Tibial nerve (tissue), 4 donors: ENCODE measurements at regions not wholly inside any gene's neighbourhood (a gene's known extent, or its start where the extent isn't known, plus 50 kb on each side); places are given as distances from the start of the nearest gene placed in this dataset.
"Not testable (repeated sequence)": the region's sequence is repeated elsewhere in the genome, so short reads cannot be mapped to it uniquely, and the experiment has no call there.

Experiments
- DNase-seq, 2 donors: peaks; one replicate each; pipeline ENCODE4 v3.0.0-alpha.2; 2019; ENCODE audit warnings: low spot score in 2 of 2
- H3K27ac ChIP-seq, 4 donors: fragments of 200-600 bp; sonication (generic) in 3 of 4; one replicate each; pipeline ENCODE4 v1.5.1; 2017 to 2019; ENCODE audit warnings: mild to moderate bottlenecking in 1 of 4
- H3K27me3 ChIP-seq, 2 donors: fragments of 200-600 bp; sonication (generic) in 1 of 2; one replicate each; pipeline versions ENCODE4 v1.5.1 to v1.6.0; 2017 to 2019
- H3K36me3 ChIP-seq, 3 donors: fragments of 200-600 bp; sonication (generic); one replicate each; pipeline ENCODE4 v1.5.1; 2018 to 2019
- H3K4me1 ChIP-seq, 4 donors: fragments of 200-600 bp; sonication (generic) in 3 of 4; one replicate each; pipeline ENCODE4 v1.5.1; 2017 to 2019
- H3K4me3 ChIP-seq, 4 donors: fragments of 200-600 bp; sonication (generic) in 3 of 4; one replicate each; pipeline ENCODE4 v1.5.1; 2017 to 2019; ENCODE audit warnings: mild to moderate bottlenecking in 1 of 4, moderate library complexity in 1 of 4
- H3K9me3 ChIP-seq, 4 donors: fragments of 200-600 bp; sonication (generic) in 3 of 4; one replicate each; pipeline ENCODE4 v1.5.1; 2017 to 2019
- CTCF ChIP-seq, 5 experiments: fragments of 200-600 bp in 3 of 5; fragments of 450-650 bp in 2 of 5; sonication (generic) in 3 of 5; IDR thresholded peaks; one replicate each; pipeline ENCODE4 v1.5.1; 2016 to 2019; ENCODE audit warnings: antibody characterized with exemption in 5 of 5, mild to moderate bottlenecking in 3 of 5, moderate library complexity in 2 of 5
- EP300 ChIP-seq, 2 donors: sonication (generic); formaldehyde crosslinking; IDR thresholded peaks; one replicate each; pipeline ENCODE4 v1.6.1; 2017; ENCODE audit warnings: antibody characterized with exemption in 2 of 2, mild to moderate bottlenecking in 1 of 2
- POLR2A ChIP-seq, 2 donors: fragments of 450-650 bp; IDR thresholded peaks; one replicate each; pipeline ENCODE4 v1.6.1; 2017; ENCODE audit warnings: antibody characterized with exemption in 2 of 2, mild to moderate bottlenecking in 2 of 2, moderate library complexity in 2 of 2
- WGBS, 2 donors: methylation state at CpG; one replicate each; pipeline ENCODE4 v1.1.5; 2018; 5-methylcytosine and 5-hydroxymethylcytosine counted together

DNA sequence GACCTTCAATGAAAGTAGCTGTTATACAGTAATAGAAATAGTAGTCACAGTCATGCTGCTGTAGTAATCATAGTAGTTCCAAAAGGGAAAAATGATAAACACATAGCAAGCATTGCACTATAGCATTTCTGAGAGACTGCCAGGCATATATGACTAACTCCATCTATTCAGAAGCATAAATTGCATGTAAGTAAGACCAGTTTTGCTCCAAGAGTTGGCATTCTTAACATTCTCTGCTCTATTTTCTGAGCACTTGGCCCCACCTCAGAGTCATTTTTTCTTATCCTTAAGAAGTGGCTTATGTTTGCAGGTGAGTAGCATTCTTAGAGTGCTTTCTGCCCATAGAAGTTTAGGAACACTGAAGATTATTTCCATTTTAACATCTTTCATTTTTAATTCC, 490.3 kb upstream of the TECRL start:
- Histone ChIP-seq H3K4me3 (no peak overlapping the region), H3K4me1 (no peaks in the 10 kb centered on the region), H3K27ac (no peak overlapping the region), H3K36me3 (no peaks in the 10 kb centered on the region), H3K9me3 (no peaks in the 10 kb centered on the region), H3K27me3 (no peaks in the 10 kb centered on the region)
- TF ChIP-seq POLR2A (IDR thresholded peaks at IDR 0.05), result no peak
- TF ChIP-seq EP300 (IDR thresholded peaks at IDR 0.05), result no peak
- no peak for DNase-seq

DNA sequence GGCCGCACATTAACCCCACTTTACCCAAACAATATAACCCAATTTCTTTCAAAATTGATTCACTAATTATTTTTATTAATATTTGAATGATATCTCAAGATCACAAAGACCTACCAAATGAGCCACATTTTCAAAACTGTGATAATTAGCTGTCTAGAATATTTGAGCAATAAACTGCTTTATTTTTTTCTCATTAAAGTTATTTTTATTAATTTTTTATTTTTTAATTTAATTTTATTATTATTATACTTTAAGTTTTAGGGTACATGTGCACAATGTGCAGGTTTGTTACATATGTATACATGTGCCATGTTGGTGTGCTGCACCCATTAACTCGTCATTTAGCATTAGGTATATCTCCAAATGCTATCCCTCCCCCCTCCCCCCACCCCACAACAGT, 489.8 kb upstream of the TECRL start:
- not testable (repeated sequence) for H3K27ac ChIP-seq, H3K9me3 ChIP-seq, H3K27me3 ChIP-seq, H3K36me3 ChIP-seq, H3K4me1 ChIP-seq, DNase-seq, H3K4me3 ChIP-seq
- WGBS, 2 donors, result 87 to 93% methylated on average over 2 of the region's 2 CpGs

DNA sequence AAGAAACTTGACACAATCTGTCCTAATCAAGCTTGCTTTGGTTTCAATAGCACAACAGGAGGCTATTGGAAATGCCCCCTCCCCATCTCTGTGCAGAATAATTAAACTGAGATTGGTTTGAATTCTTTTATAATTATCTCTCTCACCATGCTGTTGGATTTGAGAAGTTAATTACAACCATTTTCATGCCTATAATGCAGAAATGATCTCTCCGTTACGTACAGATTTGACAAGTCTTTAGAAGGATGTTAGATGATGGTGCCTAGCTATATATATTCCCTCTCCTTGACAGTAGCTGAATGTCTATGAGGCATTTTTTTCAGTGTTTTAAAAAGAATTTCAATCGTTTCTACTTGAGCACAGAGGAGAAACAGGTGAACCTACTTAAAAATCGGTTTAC, 488.4 kb upstream of the TECRL start:
- WGBS, 2 donors, result 84 to 86% methylated on average over 4 of the region's 4 CpGs
- Histone ChIP-seq H3K9me3 (no peaks in the 10 kb centered on the region), H3K27me3 (no peaks in the 10 kb centered on the region), H3K36me3 (no peaks in the 10 kb centered on the region), H3K27ac (no peak overlapping the region), H3K4me3 (no peak overlapping the region), H3K4me1 (no peaks in the 10 kb centered on the region)
- DNase-seq, result no peak
- TF ChIP-seq POLR2A (IDR thresholded peaks at IDR 0.05), result no peak
- TF ChIP-seq CTCF (IDR thresholded peaks at IDR 0.05), result no peak
- TF ChIP-seq EP300 (IDR thresholded peaks at IDR 0.05), result no peak

DNA sequence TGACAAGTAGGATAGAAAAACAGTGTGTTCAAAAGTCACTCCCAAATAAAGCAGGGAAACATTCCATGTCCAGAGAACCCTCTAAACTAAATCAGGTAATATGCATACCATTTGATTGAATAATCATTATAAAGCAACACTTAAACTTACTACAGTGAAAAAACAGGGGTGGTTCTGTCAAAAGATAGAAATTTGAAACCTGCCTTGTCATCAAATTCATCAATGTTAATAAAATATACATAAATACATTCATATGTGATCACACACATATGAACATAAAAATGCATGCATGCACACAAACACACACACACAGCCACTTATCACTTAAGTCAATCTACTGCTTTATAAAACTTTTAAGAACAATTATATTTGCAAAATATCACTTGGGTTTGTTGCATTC, 485.8 kb upstream of the TECRL start:
- no peak overlapping the region for H3K27ac ChIP-seq
- H3K9me3 ChIP-seq, result no peaks in the 10 kb centered on the region
- H3K36me3 ChIP-seq, result no peaks in the 10 kb centered on the region
- DNase-seq, result no peak
- H3K4me3 ChIP-seq, result no peak overlapping the region
- no peaks in the 10 kb centered on the region for H3K4me1 ChIP-seq
- no peak for TF ChIP-seq CTCF (IDR thresholded peaks at IDR 0.05)
- TF ChIP-seq EP300 (IDR thresholded peaks at IDR 0.05), result no peak
- TF ChIP-seq POLR2A (IDR thresholded peaks at IDR 0.05), result no peak
- no peaks in the 10 kb centered on the region for H3K27me3 ChIP-seq

- WGBS, 2 donors, result 35 to 36% methylated on average over 5 of the region's 5 CpGs
- no peaks in the 10 kb centered on the region for H3K9me3 ChIP-seq
- H3K27ac ChIP-seq, result no peak overlapping the region
- H3K4me3 ChIP-seq, result no peak overlapping the region
- no peak for DNase-seq
- H3K27me3 ChIP-seq, result no peaks in the 10 kb centered on the region
- TF ChIP-seq EP300 (IDR thresholded peaks at IDR 0.05) (no peak), POLR2A (IDR thresholded peaks at IDR 0.05) (no peak), CTCF (IDR thresholded peaks at IDR 0.05) (no peak)
- no peaks in the 10 kb centered on the region for H3K36me3 ChIP-seq
- H3K4me1 ChIP-seq, result peaks cover 0 to 4% (median 0%) of the 10 kb centered on the region in 4 donors
These were observed 484.0 kb upstream of the TECRL start for GRCh38 chr4:64893205-64893604.

DNA sequence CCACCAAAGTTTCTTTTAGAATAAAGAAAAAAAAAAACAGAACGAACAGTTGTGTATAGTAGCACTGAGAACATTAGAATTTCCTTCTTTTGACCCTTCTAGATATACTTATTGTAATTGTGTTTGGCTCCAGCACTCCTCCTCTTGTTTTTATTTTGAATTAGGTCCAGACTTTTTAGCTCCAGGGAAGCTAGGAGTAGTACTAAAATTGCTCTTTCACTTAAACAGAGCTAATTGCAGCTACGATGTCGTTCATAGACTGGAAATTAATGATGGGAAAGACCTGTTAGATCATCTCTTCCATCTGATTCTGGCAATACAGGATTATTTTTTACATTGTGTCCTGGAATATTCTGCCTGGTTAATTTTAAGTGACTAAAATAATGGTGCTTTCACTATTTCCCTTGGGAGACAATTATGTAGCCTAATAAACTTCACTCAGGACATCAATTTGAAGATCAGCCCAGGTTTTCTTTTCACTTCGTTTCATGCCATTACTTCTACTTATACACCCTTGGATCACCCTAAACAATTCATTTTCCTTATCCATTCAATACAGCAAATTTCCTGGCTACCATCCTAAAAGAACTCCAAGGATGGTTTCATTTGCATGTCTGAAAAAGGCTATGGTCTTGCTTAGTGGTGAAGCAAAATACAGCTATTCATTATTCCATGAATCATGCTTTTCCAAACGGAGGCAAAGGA, 480.8 kb upstream of the TECRL start:
- Histone ChIP-seq H3K27me3 (no peaks in the 10 kb centered on the region), H3K36me3 (no peaks in the 10 kb centered on the region), H3K9me3 (no peaks in the 10 kb centered on the region), H3K4me1 (peaks cover 0 to 4% (median 0%) of the 10 kb centered on the region in 4 donors), H3K4me3 (no peak overlapping the region), H3K27ac (no peak overlapping the region)
- no peak for TF ChIP-seq EP300 (IDR thresholded peaks at IDR 0.05)
- no peak for TF ChIP-seq POLR2A (IDR thresholded peaks at IDR 0.05)
- no peak for TF ChIP-seq CTCF (IDR thresholded peaks at IDR 0.05)
- 23 to 26% methylated on average over 5 of the region's 5 CpGs for WGBS, 2 donors
- no peak for DNase-seq
